ENCODE measurements at regions not wholly inside any gene's neighbourhood (a gene's known extent, or its start where the extent isn't known, plus 50 kb on each side); places are given as distances from the start of the nearest gene placed in this dataset.

- DNase-seq (ENCODE audit: low read depth), result no peak
These were observed 105.5 kb upstream of the DTNA start for GRCh38 chr18:34604591-34604990.

GRCh38 chr18:34606851-34607250 lies 103.2 kb upstream of the DTNA start:
- no peak for DNase-seq (ENCODE audit: low read depth)
- H3K4me3 ChIP-seq (ENCODE audit: low read depth, low read length), result no peak overlapping the region
- TF ChIP-seq CTCF (IDR thresholded peaks at IDR 0.05; ENCODE audit: insufficient read depth, low read depth, low read length), result no peak

More at GRCh38 chr18:34604591-34604990, 105.5 kb upstream of the DTNA start:
- no peak for TF ChIP-seq CTCF (IDR thresholded peaks at IDR 0.05; ENCODE audit: insufficient read depth, low read depth, low read length)
- no peak overlapping the region for H3K4me3 ChIP-seq (ENCODE audit: low read depth, low read length)

GRCh38 chr18:34608064-34608463 lies 102.0 kb upstream of the DTNA start:
- no peak for DNase-seq (ENCODE audit: low read depth)
- no peak for TF ChIP-seq CTCF (IDR thresholded peaks at IDR 0.05; ENCODE audit: insufficient read depth, low read depth, low read length)
- no peak overlapping the region for H3K4me3 ChIP-seq (ENCODE audit: low read depth, low read length)

- H3K4me3 ChIP-seq (ENCODE audit: low read depth, low read length), result no peak overlapping the region
- DNase-seq (ENCODE audit: low read depth), result no peak
- TF ChIP-seq CTCF (IDR thresholded peaks at IDR 0.05; ENCODE audit: insufficient read depth, low read depth, low read length), result no peak
These were observed 100.0 kb upstream of the DTNA start for GRCh38 chr18:34609986-34610648.

GRCh38 chr18:34611904-34612303 lies 98.2 kb upstream of the DTNA start:
- H3K4me3 ChIP-seq (ENCODE audit: low read depth, low read length), result no peak overlapping the region
- DNase-seq (ENCODE audit: low read depth), result no peak
- no peak for TF ChIP-seq CTCF (IDR thresholded peaks at IDR 0.05; ENCODE audit: insufficient read depth, low read depth, low read length)

- no peak for TF ChIP-seq CTCF (IDR thresholded peaks at IDR 0.05; ENCODE audit: insufficient read depth, low read depth, low read length)
- DNase-seq (ENCODE audit: low read depth), result no peak
- H3K4me3 ChIP-seq (ENCODE audit: low read depth, low read length), result no peak overlapping the region
These were observed 89.7 kb upstream of the DTNA start for GRCh38 chr18:34620258-34620861.
